BE2C (cell line): ENCODE measurements at regions not wholly inside any gene's neighbourhood (a gene's known extent, or its start where the extent isn't known, plus 50 kb on each side); places are given as distances from the start of the nearest gene placed in this dataset.

Experiments used
- DNase-seq: peaks from one replicate; pipeline ENCODE4 v3.0.0-alpha.2; 2020
- H3K27me3 ChIP-seq: fragments of 250-450 bp; sonication (Bioruptor Pico); 2 replicates; pipeline ENCODE4 v1.5.1; 2020; ENCODE audit warnings: mild to moderate bottlenecking
- H3K36me3 ChIP-seq: fragments of 250-450 bp; sonication (Bioruptor Pico); 2 replicates; pipeline ENCODE4 v1.5.1; 2020; ENCODE audit warnings: mild to moderate bottlenecking
- H3K4me1 ChIP-seq: fragments of 250-450 bp; sonication (Bioruptor Pico); 2 replicates; pipeline ENCODE4 v1.5.1; 2020
- H3K4me3 ChIP-seq: 2 replicates; pipeline ENCODE4 v1.5.1; 2011; ENCODE audit warnings: low read depth, low read length
- H3K9me3 ChIP-seq: fragments of 250-450 bp; sonication (Bioruptor Pico); 2 replicates; pipeline ENCODE4 v1.5.1; 2020
- CTCF ChIP-seq: IDR thresholded peaks from 2 replicates; pipeline ENCODE4 v1.5.1; 2012; ENCODE audit warnings: mild to moderate bottlenecking, low read depth, low read length

DNA sequence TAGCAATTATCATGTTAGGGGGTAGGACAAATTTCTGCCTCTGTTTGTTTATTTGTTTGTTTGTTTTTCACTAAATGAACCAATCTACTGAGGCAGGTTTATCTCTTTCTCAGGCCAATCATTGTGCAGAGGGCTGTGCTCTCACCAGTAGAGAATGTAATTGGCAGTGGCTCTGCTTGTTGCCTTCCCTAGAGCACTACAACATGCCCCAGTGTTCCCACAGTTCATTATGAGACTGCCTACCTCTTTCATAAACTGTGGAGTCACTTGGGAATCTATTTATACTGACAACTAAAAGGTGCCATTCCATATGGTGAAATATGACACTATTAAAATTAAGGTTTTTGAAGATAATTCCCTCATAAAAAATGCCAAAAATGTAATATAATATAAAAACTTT is 196.3 kb upstream of the ALCAM start:
- Histone ChIP-seq H3K36me3 (no peaks in the 10 kb centered on the region), H3K4me3 (no peak overlapping the region), H3K4me1 (peaks cover 6% of the 10 kb centered on the region; the same call in 1 of the 2 replicates), H3K9me3 (no peaks in the 10 kb centered on the region), H3K27me3 (no peaks in the 10 kb centered on the region)
- DNase-seq, result no peak
- TF ChIP-seq CTCF, result no peak

DNA sequence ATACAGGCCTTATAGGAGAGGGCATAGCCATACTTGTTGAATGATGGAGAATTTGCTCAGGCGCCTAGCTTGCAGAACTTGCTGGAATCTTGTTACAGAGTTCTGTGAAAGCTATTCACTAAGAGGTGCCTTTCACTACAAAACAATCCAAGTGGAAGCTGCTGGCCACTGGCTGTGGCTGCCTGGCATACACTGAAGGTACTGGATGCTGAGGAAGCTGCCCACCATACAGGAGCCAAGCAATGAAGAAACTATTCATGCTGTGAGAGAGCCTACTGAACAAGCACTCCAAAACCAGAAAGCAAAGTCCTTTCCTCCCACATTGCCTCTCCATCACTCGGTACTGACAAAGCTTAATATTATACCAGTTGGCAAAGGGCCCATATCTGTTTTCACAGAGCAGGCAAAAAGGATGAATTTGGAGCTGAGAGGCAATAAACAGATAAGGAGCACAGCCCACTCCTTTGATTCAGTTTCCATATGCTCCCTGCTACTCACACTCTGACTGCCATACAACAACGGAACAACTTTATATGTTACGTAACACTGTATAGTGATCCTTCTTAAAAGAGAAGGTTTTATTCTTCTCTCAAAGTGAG is 192.6 kb upstream of the ALCAM start:
- TF ChIP-seq CTCF, result no peak
- Histone ChIP-seq H3K4me3 (no peak overlapping the region), H3K36me3 (no peaks in the 10 kb centered on the region), H3K27me3 (no peaks in the 10 kb centered on the region), H3K4me1 (peaks cover 6% of the 10 kb centered on the region), H3K9me3 (no peaks in the 10 kb centered on the region)
- peak; percentile 52 for DNase-seq

DNA sequence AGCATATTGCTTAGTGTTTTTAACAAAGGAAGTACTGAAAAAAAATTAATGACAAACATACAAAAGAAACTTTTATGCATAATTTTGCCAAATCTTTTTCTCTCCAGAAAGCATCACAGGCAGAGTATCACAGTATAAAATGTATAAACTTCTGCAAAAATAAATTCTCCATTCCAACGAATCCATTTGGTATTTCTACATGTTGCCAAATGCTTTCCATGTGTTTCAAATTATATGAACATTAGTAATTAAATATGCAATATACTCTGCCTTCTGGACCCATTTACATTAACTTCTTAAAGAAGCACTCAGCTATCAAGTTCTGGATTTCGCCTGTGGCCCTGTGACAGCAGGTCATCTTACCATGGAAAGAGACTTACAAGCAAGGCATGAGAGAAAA is 189.1 kb upstream of the ALCAM start:
- peaks cover 6% of the 10 kb centered on the region for H3K4me1 ChIP-seq
- no peaks in the 10 kb centered on the region for H3K27me3 ChIP-seq
- DNase-seq, result peak; percentile 15
- no peaks in the 10 kb centered on the region for H3K36me3 ChIP-seq
- H3K4me3 ChIP-seq, result no peak overlapping the region
- no peaks in the 10 kb centered on the region for H3K9me3 ChIP-seq
- TF ChIP-seq CTCF, result no peak

GRCh38 chr3:105187344-105187743 is 179.4 kb upstream of the ALCAM start:
- Histone ChIP-seq H3K4me3 (no peak overlapping the region), H3K9me3 (no peaks in the 10 kb centered on the region), H3K27me3 (no peaks in the 10 kb centered on the region), H3K36me3 (no peaks in the 10 kb centered on the region), H3K4me1 (no peaks in the 10 kb centered on the region; the same call in 1 of the 2 replicates)
- no peak for TF ChIP-seq CTCF
- DNase-seq, result no peak

DNA sequence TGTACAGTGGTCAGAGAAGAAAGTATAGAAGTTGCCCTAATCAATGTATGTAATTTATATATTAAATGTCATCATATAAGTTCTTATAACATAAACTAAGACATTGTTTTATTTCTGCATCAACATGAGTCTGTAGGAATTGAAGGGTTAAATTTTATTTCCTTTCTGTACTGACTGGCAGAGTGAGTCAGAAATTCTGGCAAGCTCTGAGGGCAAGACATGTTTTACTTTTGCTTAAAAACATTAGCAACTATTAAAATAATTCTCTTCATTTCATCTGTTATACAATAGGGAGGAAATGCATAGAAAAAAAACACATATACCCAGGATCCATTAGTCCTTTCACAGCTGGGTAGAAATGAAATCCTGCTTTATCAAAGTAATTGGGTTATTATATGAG is 171.4 kb upstream of the ALCAM start:
- H3K9me3 ChIP-seq, result no peaks in the 10 kb centered on the region
- H3K27me3 ChIP-seq, result no peaks in the 10 kb centered on the region
- no peak overlapping the region for H3K4me3 ChIP-seq
- peaks cover 6% of the 10 kb centered on the region; the same call in 1 of the 2 replicates for H3K4me1 ChIP-seq
- TF ChIP-seq CTCF, result no peak
- no peak for DNase-seq
- H3K36me3 ChIP-seq, result no peaks in the 10 kb centered on the region

DNA sequence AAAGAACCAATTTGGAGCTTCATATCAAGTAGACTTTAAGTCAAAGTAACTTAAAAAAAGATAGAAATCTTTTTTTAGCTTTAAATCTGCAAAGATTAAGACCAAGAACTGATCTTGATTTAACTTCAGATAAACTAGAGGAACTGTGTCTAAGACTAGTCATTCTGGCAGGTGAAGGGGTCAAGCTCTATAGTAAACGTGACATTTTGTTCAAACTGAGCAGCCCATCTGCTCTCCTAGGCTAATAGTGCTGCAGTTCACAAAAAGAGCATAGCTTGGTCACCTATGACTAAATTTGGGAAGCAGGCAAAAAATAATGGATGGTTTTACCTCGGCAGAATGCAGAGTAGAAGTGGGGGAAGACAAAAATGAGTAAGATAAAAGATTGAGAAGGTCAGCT is 168.8 kb upstream of the ALCAM start:
- Histone ChIP-seq H3K4me3 (no peak overlapping the region), H3K36me3 (no peaks in the 10 kb centered on the region), H3K4me1 (peaks cover 6% of the 10 kb centered on the region; the same call in 1 of the 2 replicates), H3K27me3 (no peaks in the 10 kb centered on the region), H3K9me3 (no peaks in the 10 kb centered on the region)
- TF ChIP-seq CTCF, result no peak
- DNase-seq, result no peak
